GM12878 (cell line): ENCODE measurements at regions not wholly inside any gene's neighbourhood (a gene's known extent, or its start where the extent isn't known, plus 50 kb on each side); places are given as distances from the start of the nearest gene placed in this dataset.

Experiments used
- ATAC-seq: fragments of 200-7000 bp; cut with Tn5 transposase; 3 replicates; pipeline ENCODE4 v1.9.1; 2020; ENCODE audit warnings: mild to moderate bottlenecking, moderate library complexity
- BruUV-seq: library from RNA; stranded (reverse); fragments of 400-500 nt; replicated peaks from 2 replicates; lab custom pipeline; 2021; lab: Mats Ljungman, UMichigan
- CTCF ChIA-PET: fragments of 300-600 bp; sonication (Branson Sonifier 250); formaldehyde crosslinking; extraction: SDS; loops from one replicate; lab custom pipeline; 2021; ENCODE audit warnings: inconsistent platforms; lab: Yijun Ruan, JAX
- POLR2A ChIA-PET: fragments of 350-600 bp; formaldehyde crosslinking; extraction: SDS; loops from one replicate; lab custom pipeline; 2021; ENCODE audit warnings: inconsistent platforms; lab: Charles Lee
- RAD21 ChIA-PET: fragments of 300-600 bp; sonication (Branson Sonifier 250); formaldehyde crosslinking; loops from one replicate; lab custom pipeline; 2023; ENCODE audit warnings: antibody characterized with exemption; ENCODE audit not compliant: unreplicated experiment; lab: Charles Lee
- SMC1A ChIA-PET: fragments of 300-600 bp; sonication (Branson Sonifier 250); formaldehyde crosslinking; loops from one replicate; lab custom pipeline; 2023; ENCODE audit not compliant: unreplicated experiment, uncharacterized antibody; lab: Charles Lee
- DNase-seq: peaks from one replicate; pipeline ENCODE4 v3.0.0-alpha.2; 2011; ENCODE audit warnings: low read depth, low spot score
- FAIRE-seq: peaks from 3 replicates; lab custom pipeline; 2011; peaks lifted over from hg19 to GRCh38; lab: Jason Lieb, UNC
- H2AFZ ChIP-seq: 2 replicates; pipeline ENCODE4 v1.6.0; 2011; ENCODE audit warnings: low read depth, low read length, control low read depth; ENCODE audit not compliant: control insufficient read depth
- H3K27ac ChIP-seq: 2 replicates; pipeline ENCODE4 v1.5.1; 2011; ENCODE audit warnings: control low read depth; ENCODE audit not compliant: control insufficient read depth, insufficient read depth
- H3K27me3 ChIP-seq, 2 experiments: replicated peaks in 1 of 2; 2 replicates each; pipeline versions ENCODE4 v1.6.0 to v1.6.1; 2011; ENCODE audit warnings: low read length in 1 of 2; ENCODE audit not compliant: control insufficient read depth in 2 of 2, insufficient read depth in 2 of 2
- H3K36me3 ChIP-seq, 2 experiments: 2 replicates each; pipeline ENCODE4 v1.5.1; 2011; ENCODE audit warnings: low read length in 1 of 2; ENCODE audit not compliant: control insufficient read depth in 2 of 2, insufficient read depth in 2 of 2
- H3K4me1 ChIP-seq: 2 replicates; pipeline ENCODE4 v1.6.1; 2011; ENCODE audit warnings: mild to moderate bottlenecking, low read length, moderate library complexity, mixed read lengths; ENCODE audit not compliant: control insufficient read depth, insufficient read depth
- H3K4me2 ChIP-seq: 2 replicates; pipeline ENCODE4 v1.6.0; 2011; ENCODE audit warnings: control low read depth; ENCODE audit not compliant: control insufficient read depth, insufficient read depth
- H3K4me3 ChIP-seq: fragments of 200-600 bp; sonication (generic); 2 replicates; pipeline ENCODE4 v1.5.1; 2016
- H3K79me2 ChIP-seq: 2 replicates; pipeline ENCODE4 v1.6.0; 2011; ENCODE audit warnings: low read length; ENCODE audit not compliant: control insufficient read depth, insufficient read depth
- H3K9ac ChIP-seq: 2 replicates; pipeline ENCODE4 v1.8.0; 2011; ENCODE audit warnings: low read length, control low read depth, mixed read lengths; ENCODE audit not compliant: control insufficient read depth, insufficient read depth
- H3K9me3 ChIP-seq: replicated peaks from 3 replicates; pipeline ENCODE4 v1.5.1; 2011; ENCODE audit warnings: mild to moderate bottlenecking, low read length; ENCODE audit not compliant: control insufficient read depth, insufficient read depth
- H4K20me1 ChIP-seq: 2 replicates; pipeline ENCODE4 v1.6.0; 2011; ENCODE audit not compliant: control insufficient read depth, insufficient read depth
- ATF7 ChIP-seq: fragments of 450-650 bp; IDR thresholded peaks from 2 replicates; pipeline ENCODE4 v1.6.1; 2016; ENCODE audit warnings: low read depth, mild to moderate bottlenecking
- CBFB ChIP-seq: IDR thresholded peaks from 2 replicates; pipeline ENCODE4 v1.6.1; 2016; ENCODE audit warnings: antibody characterized with exemption, low read depth
- GABPA ChIP-seq: IDR thresholded peaks from 2 replicates; pipeline ENCODE4 v1.6.1; 2014; ENCODE audit warnings: antibody characterized with exemption, low read depth, mild to moderate bottlenecking, inconsistent platforms
- NFIC ChIP-seq: IDR thresholded peaks from 2 replicates; pipeline ENCODE4 v1.6.1; 2012; ENCODE audit warnings: low read depth, mild to moderate bottlenecking, inconsistent platforms, low read length, moderate library complexity
- PAX5 ChIP-seq: IDR thresholded peaks from 2 replicates; pipeline ENCODE4 v1.6.1; 2011; ENCODE audit warnings: low read depth, low read length, borderline replicate concordance
- SIX5 ChIP-seq: IDR thresholded peaks from 2 replicates; pipeline ENCODE4 v1.6.1; 2011; ENCODE audit warnings: mild to moderate bottlenecking, low read depth, low read length, moderate library complexity; ENCODE audit not compliant: severe bottlenecking
- STAT3 ChIP-seq: IDR thresholded peaks from 2 replicates; pipeline ENCODE4 v1.6.1; 2011; ENCODE audit warnings: low read depth, low read length, improper control_type of control experiment
- SUPT20H ChIP-seq: IDR thresholded peaks from 2 replicates; pipeline ENCODE4 v1.6.1; 2011; ENCODE audit warnings: low read depth, mild to moderate bottlenecking, low read length, moderate library complexity, borderline replicate concordance; ENCODE audit not compliant: control insufficient read depth
- ZBTB11 ChIP-seq: fragments of 450-650 bp; formaldehyde crosslinking; IDR thresholded peaks from 2 replicates; pipeline ENCODE4 v1.5.0; 2022; ENCODE audit warnings: mild to moderate bottlenecking, missing genetic modification characterization
- WGBS: methylation state at CpG from one replicate; pipeline ENCODE4 v1.1.6; 2016; ENCODE audit warnings: low lambda C conversion rate; ENCODE audit not compliant: insufficient replicate concordance, insufficient coverage; ENCODE audit errors: missing lambda C conversion rate; 5-methylcytosine and 5-hydroxymethylcytosine counted together
- in situ Hi-C: fragments of 300-500 bp; cut with MboI; formaldehyde crosslinking; loops from 9 replicates; pipeline ENCODE4 v1.14.3; 2018; ENCODE audit warnings: mixed read lengths
- intact Hi-C: fragments of 100-400 bp; cut with micrococcal nuclease; formaldehyde crosslinking; loops from one replicate; pipeline ENCODE4 v1.14.2; 2022; ENCODE audit not compliant: unreplicated experiment

- Histone ChIP-seq H3K27ac (no peak overlapping the region), H3K27me3 (no peaks in the 10 kb centered on the region; a peak in 2 of 4 replicates), H4K20me1 (no peaks in the 10 kb centered on the region)
- in situ Hi-C loops: no loop called here
- POLR2A ChIA-PET: no interaction called here
- whole genome bisulfite sequencing: 20% methylated on average over 2 of the region's 2 CpGs
- CTCF ChIA-PET: interaction anchor here (0.8 to 2.5 kb wide), 5 partner anchors 11 to 877 kb away, joined by 3 to 11 read pairs (median 4); no protein-coding TSS in a partner anchor
- no peak for TF ChIP-seq CBFB
- TF ChIP-seq ZBTB11 (CRISPR knock-in tag): no peak
- TF ChIP-seq GABPA: no peak
- TF ChIP-seq ATF7: no peak
- TF ChIP-seq PAX5: no peak
- TF ChIP-seq NFIC: no peak
- TF ChIP-seq SUPT20H: no peak
- TF ChIP-seq STAT3: no peak
- no peak for TF ChIP-seq SIX5
- TF ChIP-seq, all 136 proteins: peak for 0
- Histone ChIP-seq H3K4me1 (no peaks in the 10 kb centered on the region), H3K36me3 (no peaks in the 10 kb centered on the region), H3K79me2 (no peaks in the 10 kb centered on the region), H3K4me2 (no peak overlapping the region), H3K4me3 (no peak overlapping the region), H3K9me3 (no peaks in the 10 kb centered on the region), H2AFZ (no peak overlapping the region), H3K9ac (no peak overlapping the region)
- no peak for FAIRE-seq
- SMC1A ChIA-PET: interaction anchor here (1.3 to 1.7 kb wide), 2 partner anchors 95 to 241 kb away, joined by 4 to 7 read pairs; no protein-coding TSS in a partner anchor
- intact Hi-C loops: loop anchor here (10.0 kb wide), 1 partner anchor 855 kb away; no protein-coding TSS in a partner anchor
- RAD21 ChIA-PET: interaction anchor here (1.0 kb wide), 2 partner anchors 240 to 875 kb away, joined by 3 to 4 read pairs; no protein-coding TSS in a partner anchor
- BruUV-seq: no TSS peak
- no peak for DNase-seq
- ATAC-seq: no peak
These were observed 204.2 kb upstream of the GMDS start for GRCh38 chr6:2449572-2449940.
